AG10803 (cell line): ENCODE measurements at regions not wholly inside any gene's neighbourhood (a gene's known extent, or its start where the extent isn't known, plus 50 kb on each side); places are given as distances from the start of the nearest gene placed in this dataset.

ENCODE experiments used
- DNase-seq: peaks from one replicate; pipeline ENCODE4 v3.0.0; 2010; ENCODE audit warnings: low read depth
- H3K4me3 ChIP-seq: 2 replicates; pipeline ENCODE4 v1.5.1; 2011; ENCODE audit warnings: mild to moderate bottlenecking, low read length, control low read depth
- CTCF ChIP-seq: conservative IDR thresholded peaks from 2 replicates; pipeline ENCODE4 v1.5.1; 2011; ENCODE audit warnings: mild to moderate bottlenecking, low read length, control low read depth, inconsistent platforms

- no peak for DNase-seq
- no peak for TF ChIP-seq CTCF
- H3K4me3 ChIP-seq = no peak overlapping the region
Measured at GRCh38 chr1:209074575-209075250, 508.8 kb upstream of the CAMK1G start.

GRCh38 chr1:209076688-209077087, 506.8 kb upstream of the CAMK1G start:
- TF ChIP-seq CTCF = peak; percentile 49
- no peak overlapping the region for H3K4me3 ChIP-seq
- peak; percentile 10 for DNase-seq

GRCh38 chr1:209080170-209080781, 503.2 kb upstream of the CAMK1G start:
- H3K4me3 ChIP-seq = no peak overlapping the region
- DNase-seq = peak; percentile 61
- TF ChIP-seq CTCF = no peak

GRCh38 chr1:209086486-209087192, 496.9 kb upstream of the CAMK1G start:
- no peak for TF ChIP-seq CTCF
- DNase-seq = no peak

GRCh38 chr1:209094384-209094783, 489.1 kb upstream of the CAMK1G start:
- no peak for TF ChIP-seq CTCF
- DNase-seq = no peak
- H3K4me3 ChIP-seq = no peak overlapping the region

More at GRCh38 chr1:209086486-209087192, 496.9 kb upstream of the CAMK1G start:
- H3K4me3 ChIP-seq = no peak overlapping the region

- TF ChIP-seq CTCF = no peak
- no peak overlapping the region for H3K4me3 ChIP-seq
- peak; percentile 88 for DNase-seq
Measured at GRCh38 chr1:209095627-209096595, 487.6 kb upstream of the CAMK1G start.
